H9 (cell line): ENCODE measurements at regions not wholly inside any gene's neighbourhood (a gene's known extent, or its start where the extent isn't known, plus 50 kb on each side); places are given as distances from the start of the nearest gene placed in this dataset.

Experiments
- DNase-seq: peaks from one replicate; pipeline ENCODE4 v3.0.0-alpha.2; 2017
- H2AFZ ChIP-seq: one replicate; pipeline ENCODE4 v1.6.1; 2013; ENCODE audit warnings: mild to moderate bottlenecking, low read length, control low read depth, moderate library complexity
- H2AK5ac ChIP-seq: 2 replicates; pipeline ENCODE4 v1.6.1; 2013; ENCODE audit warnings: low read length, control low read depth, mixed read lengths; ENCODE audit not compliant: insufficient read length
- H2BK120ac ChIP-seq: one replicate; pipeline ENCODE4 v1.6.1; 2013; ENCODE audit warnings: low read depth, mild to moderate bottlenecking, low read length, control low read depth, inconsistent platforms; ENCODE audit not compliant: poor library complexity, severe bottlenecking
- H2BK12ac ChIP-seq: 2 replicates; pipeline ENCODE4 v1.6.1; 2013; ENCODE audit warnings: low read length, control low read depth, mixed read lengths, low read depth; ENCODE audit not compliant: insufficient read length
- H2BK15ac ChIP-seq: 2 replicates; pipeline ENCODE4 v1.6.1; 2013; ENCODE audit warnings: low read depth, low read length, control low read depth
- H2BK20ac ChIP-seq: one replicate; pipeline ENCODE4 v1.6.1; 2013; ENCODE audit warnings: low read depth, mild to moderate bottlenecking, low read length, control low read depth, inconsistent platforms; ENCODE audit not compliant: poor library complexity, severe bottlenecking
- H2BK5ac ChIP-seq: 2 replicates; pipeline ENCODE4 v1.6.1; 2013; ENCODE audit warnings: low read length, control low read depth, mixed read lengths; ENCODE audit not compliant: insufficient read length
- H3K14ac ChIP-seq: 2 replicates; pipeline ENCODE4 v1.6.1; 2013; ENCODE audit warnings: low read length, control low read depth; ENCODE audit not compliant: insufficient read depth
- H3K18ac ChIP-seq: 2 replicates; pipeline ENCODE4 v1.6.1; 2013; ENCODE audit warnings: low read depth, mild to moderate bottlenecking, mixed read lengths, low read length, control low read depth; ENCODE audit not compliant: insufficient read length
- H3K23ac ChIP-seq: 2 replicates; pipeline ENCODE4 v1.6.1; 2013; ENCODE audit warnings: low read length, control low read depth, mixed read lengths, low read depth; ENCODE audit not compliant: insufficient read length
- H3K23me2 ChIP-seq: 2 replicates; pipeline ENCODE4 v1.6.1; 2013; ENCODE audit warnings: low read depth, mild to moderate bottlenecking, mixed read lengths, low read length, control low read depth; ENCODE audit not compliant: insufficient read length, poor library complexity, severe bottlenecking
- H3K27ac ChIP-seq: 2 replicates; pipeline ENCODE4 v1.5.1; 2013; ENCODE audit warnings: low read length, control low read depth, mixed read lengths, low read depth; ENCODE audit not compliant: insufficient read length
- H3K27me3 ChIP-seq: 2 replicates; pipeline ENCODE4 v1.6.1; 2013; ENCODE audit warnings: low read length, control low read depth, inconsistent platforms; ENCODE audit not compliant: insufficient read depth
- H3K4ac ChIP-seq: 2 replicates; pipeline ENCODE4 v1.6.1; 2013; ENCODE audit warnings: low read depth, mild to moderate bottlenecking, control low read depth, inconsistent platforms, low read length, moderate library complexity
- H3K4me1 ChIP-seq: 2 replicates; pipeline ENCODE4 v1.6.1; 2013; ENCODE audit warnings: low read length, control low read depth, inconsistent platforms; ENCODE audit not compliant: insufficient read depth
- H3K4me2 ChIP-seq: 2 replicates; pipeline ENCODE4 v1.6.1; 2013; ENCODE audit warnings: low read length, control low read depth, mixed read lengths; ENCODE audit not compliant: insufficient read length, insufficient read depth
- H3K56ac ChIP-seq: 2 replicates; pipeline ENCODE4 v1.6.1; 2013; ENCODE audit warnings: low read depth, mild to moderate bottlenecking, mixed read lengths, low read length, control low read depth; ENCODE audit not compliant: insufficient read length
- H3K79me1 ChIP-seq: 2 replicates; pipeline ENCODE4 v1.6.1; 2013; ENCODE audit warnings: low read depth, mild to moderate bottlenecking, moderate library complexity, low read length, control low read depth, inconsistent platforms; ENCODE audit not compliant: insufficient read depth, poor library complexity, severe bottlenecking
- H3K79me2 ChIP-seq: 2 replicates; pipeline ENCODE4 v1.6.1; 2013; ENCODE audit warnings: low read length, control low read depth, inconsistent platforms; ENCODE audit not compliant: insufficient read depth
- H3K9ac ChIP-seq: 2 replicates; pipeline ENCODE4 v1.6.1; 2013; ENCODE audit warnings: low read length, control low read depth, mixed read lengths; ENCODE audit not compliant: insufficient read length; ENCODE audit errors: extremely low read depth
- H3K9me3 ChIP-seq: one replicate; pipeline ENCODE4 v1.6.1; 2013; ENCODE audit warnings: low read depth, low read length, inconsistent platforms; ENCODE audit not compliant: control insufficient read depth
- H3T11ph ChIP-seq: one replicate; pipeline ENCODE4 v1.6.1; 2013; ENCODE audit warnings: mild to moderate bottlenecking, low read length, control low read depth, inconsistent platforms
- H4K20me1 ChIP-seq: one replicate; pipeline ENCODE4 v1.6.1; 2013; ENCODE audit not compliant: control insufficient read depth, insufficient read length, insufficient read depth
- H4K5ac ChIP-seq: 2 replicates; pipeline ENCODE4 v1.6.1; 2013; ENCODE audit warnings: low read depth, mild to moderate bottlenecking, mixed read lengths, low read length, control low read depth; ENCODE audit not compliant: insufficient read length
- H4K8ac ChIP-seq: replicated peaks from 2 replicates; pipeline ENCODE4 v1.6.1; 2013; ENCODE audit warnings: low read length, control low read depth, mixed read lengths, low read depth; ENCODE audit not compliant: insufficient read length
- H4K91ac ChIP-seq: 2 replicates; pipeline ENCODE4 v1.6.1; 2013; ENCODE audit warnings: low read depth, mild to moderate bottlenecking, moderate library complexity, mixed read lengths, low read length, control low read depth; ENCODE audit not compliant: insufficient read length
- H3K27ac Mint-ChIP-seq, 3 experiments: 2 replicates in 2 of 3; 3 replicates in 1 of 3; pipeline ENCODE4 v1.8.0; 2020 to 2021; ENCODE audit warnings: mixed read lengths in 3 of 3, mild to moderate bottlenecking in 1 of 3, moderate library complexity in 1 of 3
- H3K27me3 Mint-ChIP-seq: 2 replicates; pipeline ENCODE4 v1.8.0; 2021; ENCODE audit warnings: low read depth, mild to moderate bottlenecking, moderate library complexity, mixed read lengths
- H3K36me3 Mint-ChIP-seq, 3 experiments: 2 replicates in 2 of 3; 3 replicates in 1 of 3; pipeline ENCODE4 v1.8.0; 2020 to 2021; ENCODE audit warnings: low read depth in 3 of 3, mixed read lengths in 3 of 3; ENCODE audit not compliant: insufficient read depth in 1 of 3
- H3K4me1 Mint-ChIP-seq, 2 experiments: 2 replicates each; pipeline ENCODE4 v1.8.0; 2020; ENCODE audit warnings: mixed read lengths in 2 of 2
- H3K4me3 Mint-ChIP-seq, 2 experiments: 2 replicates in 1 of 2; 3 replicates in 1 of 2; pipeline ENCODE4 v1.8.0; 2020 to 2021; ENCODE audit warnings: mild to moderate bottlenecking in 2 of 2, mixed read lengths in 2 of 2, moderate library complexity in 1 of 2
- H3K9me3 Mint-ChIP-seq, 2 experiments: 2 replicates in 1 of 2; 3 replicates in 1 of 2; pipeline ENCODE4 v1.8.0; 2020; ENCODE audit warnings: mild to moderate bottlenecking in 2 of 2, mixed read lengths in 2 of 2, moderate library complexity in 1 of 2
- CTCF ChIP-seq: fragments of 200-600 bp; sonication (generic); conservative IDR thresholded peaks from 3 replicates; pipeline ENCODE4 v1.8.0; 2021; ENCODE audit warnings: antibody characterized with exemption, mild to moderate bottlenecking
- WGBS: extraction: QIAGEN DNeasy Blood & Tissue Kit; methylation state at CpG from one replicate; pipeline ENCODE4 v1.1.7; 2013; ENCODE audit warnings: missing lambda C conversion rate, low lambda C conversion rate, mixed read lengths; ENCODE audit not compliant: insufficient read length; ENCODE audit errors: extremely low coverage; 5-methylcytosine and 5-hydroxymethylcytosine counted together

DNA sequence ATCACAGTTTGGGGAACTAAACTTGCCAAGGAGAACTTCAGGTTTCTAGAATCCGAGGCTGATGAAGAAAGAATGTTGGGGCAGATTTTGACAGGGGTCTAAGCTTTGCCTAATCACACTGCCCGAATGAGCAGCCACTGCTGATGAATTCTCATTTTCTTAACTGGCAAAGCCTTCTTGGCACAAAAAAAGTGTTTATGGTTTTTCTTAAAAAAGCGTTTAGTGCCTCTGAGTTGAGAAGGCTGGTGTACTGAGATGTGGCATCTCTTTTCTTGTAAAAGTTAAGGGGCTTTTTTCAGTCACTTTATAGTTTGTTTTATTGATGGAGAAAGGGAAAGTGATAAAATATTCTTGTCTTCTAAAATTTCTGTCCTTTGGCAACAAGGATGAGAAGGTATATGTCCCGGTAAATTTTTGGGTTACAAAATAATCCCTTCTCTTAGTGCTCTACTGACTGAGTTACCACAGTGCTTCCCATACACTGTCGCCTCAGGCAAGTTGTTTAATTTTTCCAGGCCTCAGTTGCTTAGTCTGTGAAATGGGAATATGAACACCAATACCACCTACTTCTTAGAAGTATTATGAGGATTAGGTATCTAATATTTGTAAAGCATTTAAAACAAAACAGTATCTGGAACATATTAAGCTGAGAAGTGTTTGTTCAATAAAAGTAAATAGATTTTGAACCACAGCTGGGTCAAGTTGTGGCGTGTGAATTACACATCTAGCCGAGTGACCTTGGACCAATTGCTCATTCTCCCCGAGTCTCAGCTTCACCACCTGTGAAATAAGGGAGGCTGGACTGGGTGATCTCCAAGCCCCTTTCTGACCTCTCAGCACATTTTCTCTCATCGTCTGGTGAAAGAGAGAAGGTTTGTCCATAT lies 320.8 kb downstream of the HAPSTR1 start:
- Histone ChIP-seq H2AK5ac (no peak overlapping the region), H4K8ac (no peak overlapping the region), H2AFZ (no peak overlapping the region), H3K79me2 (no peaks in the 10 kb centered on the region), H3K27me3 (no peaks in the 10 kb centered on the region; the same call in 1 of the 2 replicates), H3K9me3 (peaks cover 9% of the 10 kb centered on the region), H2BK12ac (no peak overlapping the region), H3K18ac (no peak overlapping the region), H3T11ph (no peak overlapping the region), H3K4me2 (no peak overlapping the region), H3K56ac (no peak overlapping the region), H3K4me1 (no peaks in the 10 kb centered on the region), H2BK15ac (no peak overlapping the region), H3K4ac (no peak overlapping the region), H3K14ac (no peak overlapping the region), H2BK20ac (no peak overlapping the region), H3K23me2 (peaks cover 3% of the 10 kb centered on the region), H4K20me1 (no peaks in the 10 kb centered on the region), H4K5ac (no peak overlapping the region), H2BK5ac (no peak overlapping the region), H3K23ac (no peak overlapping the region), H3K9ac (no peak overlapping the region), H2BK120ac (no peak overlapping the region), H3K27ac (no peak overlapping the region), H3K79me1 (no peaks in the 10 kb centered on the region), H4K91ac (no peak overlapping the region)
- no peaks in the 10 kb centered on the region for H3K27me3 Mint-ChIP-seq
- no peak for DNase-seq
- no peak for TF ChIP-seq CTCF
- no peak overlapping the region for H3K4me3 Mint-ChIP-seq
- peaks cover 8% of the 10 kb centered on the region in 2 experiments for H3K9me3 Mint-ChIP-seq
- peaks cover 6 to 9% (median 7%) of the 10 kb centered on the region in 3 experiments; a peak in 6 of 7 replicates for H3K36me3 Mint-ChIP-seq
- peaks cover 6 to 9% of the 10 kb centered on the region in 2 experiments; a peak in 2 of 4 replicates for H3K4me1 Mint-ChIP-seq
- no CpG with 5 or more reads among the region's 9 CpGs for WGBS
- no peak overlapping the region for H3K27ac Mint-ChIP-seq
